ENCODE measurements at regions not wholly inside any gene's neighbourhood (a gene's known extent, or its start where the extent isn't known, plus 50 kb on each side); places are given as distances from the start of the nearest gene placed in this dataset.

GRCh38 chr10:117729156-117729555, 186.6 kb downstream of the EMX2 start:
- Histone ChIP-seq H3K4me1 (no peaks in the 10 kb centered on the region), H3K4me2 (ENCODE audit: low read length) (no peak overlapping the region), H3K9me3 (ENCODE audit: control insufficient read depth, low read length) (no peaks in the 10 kb centered on the region), H3K79me2 (no peaks in the 10 kb centered on the region), H3K4me3 (ENCODE audit: low read depth, low read length) (no peak overlapping the region), H3K36me3 (ENCODE audit: control insufficient read depth, insufficient read depth, low read length) (no peaks in the 10 kb centered on the region), H3K27me3 (ENCODE audit: control insufficient read depth, insufficient read depth, low read length) (no peaks in the 10 kb centered on the region), H3K27ac (no peak overlapping the region), H2AFZ (no peak overlapping the region), H3K9ac (no peak overlapping the region)
- TF ChIP-seq CTCF (IDR thresholded peaks at IDR 0.05): no peak

DNA sequence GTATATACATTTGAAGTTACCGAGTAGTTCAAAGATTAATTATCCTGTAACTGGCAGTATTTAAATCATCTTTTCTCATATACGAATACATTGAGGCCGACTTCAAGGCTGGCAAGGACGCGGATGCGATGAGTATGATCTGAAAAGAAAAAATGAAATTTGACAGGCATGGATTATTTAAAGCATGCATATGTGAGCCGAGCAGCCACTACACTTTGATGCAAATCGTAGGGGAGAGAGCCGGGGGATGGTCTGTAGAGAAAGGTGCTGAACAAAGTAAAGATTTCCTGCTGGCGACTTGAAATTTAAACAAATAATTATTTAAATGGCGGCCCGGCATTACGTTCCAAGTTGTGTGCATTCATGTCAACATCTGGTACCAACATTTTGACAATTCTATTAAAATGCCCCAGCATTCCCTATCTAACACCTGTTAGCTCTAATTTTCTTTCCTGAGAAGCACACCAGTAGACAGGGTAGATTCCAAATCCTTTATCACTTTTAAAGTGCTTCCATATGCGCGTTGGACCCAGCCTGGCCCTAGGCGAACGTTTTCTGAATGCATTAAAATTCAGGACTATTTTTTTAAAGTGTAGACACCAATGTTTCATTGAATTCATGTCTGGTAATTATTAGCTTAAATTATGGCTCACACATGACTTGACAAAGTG, 188.7 kb downstream of the EMX2 start:
- no peak for TF ChIP-seq CTCF (IDR thresholded peaks at IDR 0.05)
- Histone ChIP-seq H2AFZ (no peak overlapping the region), H3K4me1 (no peaks in the 10 kb centered on the region), H3K27me3 (ENCODE audit: control insufficient read depth, insufficient read depth, low read length) (no peaks in the 10 kb centered on the region), H3K36me3 (ENCODE audit: control insufficient read depth, insufficient read depth, low read length) (no peaks in the 10 kb centered on the region), H3K9ac (no peak overlapping the region), H3K9me3 (ENCODE audit: control insufficient read depth, low read length) (no peaks in the 10 kb centered on the region), H3K79me2 (no peaks in the 10 kb centered on the region), H3K4me2 (ENCODE audit: low read length) (no peak overlapping the region), H3K27ac (no peak overlapping the region), H3K4me3 (ENCODE audit: low read depth, low read length) (no peak overlapping the region)

GRCh38 chr10:117734731-117735405, 192.3 kb downstream of the EMX2 start:
- H3K9ac ChIP-seq: no peak overlapping the region

GRCh38 chr10:117736655-117737054, 194.1 kb downstream of the EMX2 start:
- Histone ChIP-seq H3K27ac (no peak overlapping the region), H2AFZ (no peak overlapping the region), H3K4me1 (no peaks in the 10 kb centered on the region), H3K4me3 (ENCODE audit: low read depth, low read length) (no peak overlapping the region), H3K79me2 (no peaks in the 10 kb centered on the region), H3K9ac (no peak overlapping the region), H3K9me3 (ENCODE audit: control insufficient read depth, low read length) (no peaks in the 10 kb centered on the region), H3K36me3 (ENCODE audit: control insufficient read depth, insufficient read depth, low read length) (no peaks in the 10 kb centered on the region), H3K27me3 (ENCODE audit: control insufficient read depth, insufficient read depth, low read length) (no peaks in the 10 kb centered on the region), H3K4me2 (ENCODE audit: low read length) (no peak overlapping the region)
- TF ChIP-seq CTCF (IDR thresholded peaks at IDR 0.05): no peak

More at GRCh38 chr10:117734731-117735405, 192.3 kb downstream of the EMX2 start:
- H3K4me1 ChIP-seq: no peaks in the 10 kb centered on the region
- no peaks in the 10 kb centered on the region for H3K9me3 ChIP-seq (ENCODE audit: control insufficient read depth, low read length)
- no peaks in the 10 kb centered on the region for H3K36me3 ChIP-seq (ENCODE audit: control insufficient read depth, insufficient read depth, low read length)
- H2AFZ ChIP-seq: no peak overlapping the region
- H3K27ac ChIP-seq: no peak overlapping the region
- H3K27me3 ChIP-seq (ENCODE audit: control insufficient read depth, insufficient read depth, low read length): no peaks in the 10 kb centered on the region
- no peak for TF ChIP-seq CTCF (IDR thresholded peaks at IDR 0.05)
- no peak overlapping the region for H3K4me3 ChIP-seq (ENCODE audit: low read depth, low read length)
- H3K79me2 ChIP-seq: no peaks in the 10 kb centered on the region
- H3K4me2 ChIP-seq (ENCODE audit: low read length): no peak overlapping the region

GRCh38 chr10:117740088-117740487, 197.5 kb downstream of the EMX2 start:
- H3K9ac ChIP-seq: no peak overlapping the region
- TF ChIP-seq CTCF (IDR thresholded peaks at IDR 0.05): no peak
- no peaks in the 10 kb centered on the region for H3K27me3 ChIP-seq (ENCODE audit: control insufficient read depth, insufficient read depth, low read length)
- H3K9me3 ChIP-seq (ENCODE audit: control insufficient read depth, low read length): no peaks in the 10 kb centered on the region
- H2AFZ ChIP-seq: no peak overlapping the region
- H3K27ac ChIP-seq: no peak overlapping the region
- no peaks in the 10 kb centered on the region for H3K79me2 ChIP-seq
- H3K4me2 ChIP-seq (ENCODE audit: low read length): no peak overlapping the region
- H3K4me1 ChIP-seq: no peaks in the 10 kb centered on the region
- no peaks in the 10 kb centered on the region for H3K36me3 ChIP-seq (ENCODE audit: control insufficient read depth, insufficient read depth, low read length)
- H3K4me3 ChIP-seq (ENCODE audit: low read depth, low read length): no peak overlapping the region

Measured in parathyroid adenoma (tissue), 2 donors.